SKM-1 (cell line): ENCODE measurements at regions not wholly inside any gene's neighbourhood (a gene's known extent, or its start where the extent isn't known, plus 50 kb on each side); places are given as distances from the start of the nearest gene placed in this dataset.

Source experiments
- DNase-seq: peaks from one replicate; lab custom pipeline; 2025; ENCODE audit not compliant: unreplicated experiment; lab: John Stamatoyannopoulos, UW

- DNase-seq = no peak
Measured at GRCh38 chr4:153034681-153035080, 98.6 kb downstream of the FHDC1 start.

- no peak for DNase-seq
Measured at GRCh38 chr4:153036931-153037482, 100.9 kb downstream of the FHDC1 start.

DNA sequence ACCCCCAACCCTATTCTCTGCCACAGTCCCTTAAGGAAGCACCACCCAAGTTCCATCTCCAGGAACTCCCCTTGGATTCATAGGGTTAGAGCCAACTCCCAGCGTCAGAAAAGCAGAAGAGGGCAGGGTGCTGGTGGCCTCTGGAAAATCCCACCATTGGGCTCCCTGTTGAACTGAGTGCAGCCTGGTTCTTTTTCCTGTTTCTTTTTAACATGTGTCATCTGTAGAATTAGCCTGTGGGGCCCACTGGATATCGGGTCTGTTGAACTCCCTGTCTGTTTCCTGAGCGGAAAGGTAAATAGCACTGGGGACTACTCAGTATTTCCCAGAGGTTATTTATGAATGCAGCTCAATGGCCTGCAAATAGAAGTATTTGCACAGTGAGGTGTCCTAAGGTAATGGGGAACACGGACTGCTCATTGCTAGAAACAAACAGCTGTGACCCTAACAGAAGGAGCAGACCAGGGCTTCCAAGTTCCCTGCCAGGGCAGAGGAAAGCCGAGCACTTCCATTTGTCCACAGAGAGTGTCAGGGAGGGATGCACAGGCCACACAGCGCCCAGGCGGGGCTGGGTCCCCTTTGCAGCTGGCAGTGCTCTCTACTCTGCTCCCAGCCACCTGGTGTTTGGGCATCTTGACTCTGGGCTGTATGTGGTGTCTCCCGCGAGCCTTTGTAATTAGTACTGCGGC is 102.6 kb downstream of the FHDC1 start:
- DNase-seq = no peak

DNA sequence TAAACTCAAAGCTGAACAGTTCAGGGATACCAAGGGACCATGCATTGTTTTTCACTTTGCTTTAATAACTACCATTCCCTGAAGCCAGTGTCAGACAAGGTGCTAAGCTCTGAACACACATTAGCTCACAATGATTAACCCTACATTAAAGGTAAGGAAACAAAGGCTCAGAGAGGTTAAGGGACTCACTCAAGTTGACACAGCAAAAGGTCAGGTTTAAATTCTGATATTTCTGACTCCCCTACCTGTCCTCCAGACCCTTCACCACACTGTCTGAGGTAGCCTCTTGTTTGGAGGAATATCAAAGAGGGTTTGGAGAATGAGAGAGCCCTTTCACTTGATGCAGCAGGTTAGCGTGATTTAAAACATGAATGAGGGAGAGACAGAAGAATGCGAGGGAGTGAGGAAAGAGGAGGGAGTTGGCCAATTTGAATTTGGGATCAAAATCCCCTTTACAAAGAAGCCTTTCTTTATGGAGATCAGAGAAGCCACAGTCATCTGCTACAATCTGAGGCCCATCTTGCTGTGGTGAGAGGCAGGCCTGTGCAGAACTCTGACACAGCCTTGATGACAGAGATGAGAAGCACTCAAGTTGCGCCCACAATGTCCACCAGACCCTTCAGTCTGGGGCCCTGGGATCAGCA is 103.5 kb downstream of the FHDC1 start:
- no peak for DNase-seq

- DNase-seq = no peak
Measured at GRCh38 chr4:153040677-153041076, 104.6 kb downstream of the FHDC1 start.

- DNase-seq = no peak
Measured at GRCh38 chr4:153044036-153044435, 107.9 kb downstream of the FHDC1 start.

DNA sequence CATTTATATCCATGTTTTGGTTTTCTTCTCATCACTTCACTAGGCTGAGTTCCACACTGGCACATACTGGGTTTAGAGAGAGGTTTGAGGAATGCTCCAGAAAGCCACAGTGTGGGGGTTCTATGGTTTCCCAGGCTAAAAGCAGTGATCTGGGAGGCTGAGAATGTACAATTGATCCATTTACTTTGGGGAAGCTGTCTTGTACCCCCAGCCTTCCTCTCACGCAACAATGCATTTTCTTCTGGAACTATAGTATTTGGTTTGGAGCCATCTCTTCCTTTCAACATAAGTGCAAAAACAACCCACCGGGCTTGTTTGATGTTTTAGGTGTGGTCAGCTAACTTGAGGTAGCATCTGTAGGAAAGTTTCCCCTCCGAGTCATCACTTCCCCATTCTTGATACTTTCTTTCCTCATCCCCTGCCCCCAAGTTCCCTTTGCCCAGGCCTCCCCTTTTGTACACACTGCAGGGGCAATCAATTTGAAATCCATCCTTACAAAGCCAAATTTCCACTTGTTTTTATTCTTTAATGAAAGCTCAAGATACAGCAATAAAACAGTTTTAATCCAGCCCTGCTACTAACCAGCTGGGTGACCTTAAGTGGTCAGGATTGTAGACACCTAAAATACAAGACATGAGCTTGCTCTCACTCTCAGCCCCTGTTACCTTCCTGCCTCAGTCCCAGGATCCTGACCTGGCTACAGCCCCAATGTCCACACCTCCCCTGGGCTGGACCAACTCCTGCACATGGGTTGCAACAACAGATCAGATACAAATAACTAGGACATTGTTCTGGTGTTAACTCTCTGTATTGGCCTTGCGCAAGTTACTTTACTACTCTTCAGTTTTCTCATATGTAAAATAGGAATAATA is 109.2 kb downstream of the FHDC1 start:
- peak; percentile 61 for DNase-seq

GRCh38 chr4:153058671-153059060 is 122.5 kb downstream of the FHDC1 start:
- no peak for DNase-seq

- no peak for DNase-seq
Measured at GRCh38 chr4:153060196-153060595, 124.1 kb downstream of the FHDC1 start.

- DNase-seq = no peak
Measured at GRCh38 chr4:153061971-153062370, 125.8 kb downstream of the FHDC1 start.

- no peak for DNase-seq
Measured at GRCh38 chr4:153062652-153063168, 126.6 kb downstream of the FHDC1 start.

DNA sequence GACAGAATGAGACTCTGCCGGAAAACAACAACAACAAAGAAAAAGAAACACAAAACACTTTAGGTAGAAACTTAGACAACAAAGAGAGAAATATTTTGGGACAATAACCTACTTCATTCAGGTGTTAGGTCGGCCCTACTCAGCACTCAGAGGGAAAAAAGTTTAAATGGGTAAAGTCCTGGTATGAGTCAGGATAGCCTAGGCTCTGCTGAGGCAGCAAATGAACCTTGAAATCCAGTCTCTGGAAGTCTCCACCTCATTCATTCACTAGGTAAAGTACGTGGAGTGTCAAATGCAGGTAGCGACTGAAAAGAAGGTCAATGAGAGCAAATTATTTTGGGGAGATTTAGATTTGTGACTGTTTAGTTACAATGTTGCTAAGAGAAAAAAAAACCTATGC is 127.4 kb downstream of the FHDC1 start:
- no peak for DNase-seq

DNA sequence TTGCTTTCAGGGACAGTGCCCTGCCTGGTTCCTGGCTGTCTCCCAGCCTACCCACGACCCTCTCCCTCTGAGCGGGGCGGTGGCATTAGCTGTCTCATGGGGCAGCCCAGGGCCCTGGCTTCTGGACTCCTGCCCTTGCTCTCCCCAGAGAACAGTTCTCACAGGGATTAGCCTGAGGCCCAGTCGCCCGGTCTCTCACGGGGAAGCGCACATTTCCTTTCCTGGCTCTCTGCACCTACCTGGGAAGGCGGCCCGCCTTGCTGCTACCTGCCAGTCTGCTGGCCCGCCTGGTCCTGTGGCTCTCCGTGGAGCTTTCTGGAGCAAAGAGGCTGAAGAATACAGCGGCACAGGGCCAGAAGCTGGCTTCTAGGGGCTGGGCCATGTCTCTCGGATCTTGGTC is 128.4 kb downstream of the FHDC1 start:
- no peak for DNase-seq

DNA sequence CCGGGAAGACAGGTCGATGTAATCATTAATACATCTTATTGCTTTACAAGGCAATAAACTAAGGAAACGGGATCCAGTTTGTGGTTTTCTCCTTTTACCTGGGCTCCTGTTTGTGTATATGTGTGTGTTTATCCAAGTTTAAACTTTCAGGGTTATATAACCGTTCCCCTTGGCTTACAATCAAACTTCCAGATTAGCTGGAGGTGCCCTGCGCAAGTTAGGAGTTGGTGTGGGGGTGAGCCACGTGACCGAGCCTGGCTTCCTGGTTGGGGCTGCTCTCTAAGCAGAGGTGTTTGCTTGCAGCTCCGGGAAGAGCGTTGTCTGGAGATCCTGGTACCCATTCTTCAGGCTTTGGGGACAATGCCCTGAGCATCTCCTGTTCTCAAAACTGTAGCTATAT is 129.2 kb downstream of the FHDC1 start:
- no peak for DNase-seq

GRCh38 chr4:153067376-153067775 is 131.3 kb downstream of the FHDC1 start:
- DNase-seq = no peak

- no peak for DNase-seq
Measured at GRCh38 chr4:153068751-153069150, 132.6 kb downstream of the FHDC1 start.

DNA sequence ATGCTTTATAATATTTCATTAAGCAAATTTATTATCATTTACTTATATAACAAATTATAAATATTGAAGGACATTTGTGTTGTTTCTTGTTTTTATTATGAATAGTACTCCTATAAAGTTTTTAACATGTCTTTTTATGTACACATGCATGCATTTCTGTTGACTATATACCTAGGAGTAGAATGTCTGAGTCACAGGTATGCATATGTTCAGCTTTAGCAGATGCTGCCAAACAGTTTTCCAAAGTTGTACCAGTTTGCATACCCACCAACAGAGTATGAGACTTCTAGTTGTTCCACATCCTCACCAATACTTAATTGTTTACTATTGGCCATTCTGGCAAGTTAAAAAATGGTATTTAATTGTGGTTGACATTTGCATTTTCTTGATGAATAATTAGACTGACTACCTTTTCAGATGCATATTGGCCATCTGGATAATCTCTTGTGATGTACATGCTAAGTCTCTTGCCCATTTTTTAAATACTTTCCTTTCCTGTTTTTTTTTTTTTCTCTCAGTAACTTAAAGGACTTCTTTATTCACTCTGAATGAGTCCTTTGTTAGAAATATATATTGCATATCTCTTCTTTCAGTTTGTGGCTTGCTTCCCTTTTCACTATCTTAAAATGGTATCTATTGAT is 132.2 kb upstream of the TRIM2 start:
- DNase-seq = no peak

GRCh38 chr4:153072661-153073060 is 131.6 kb upstream of the TRIM2 start:
- no peak for DNase-seq

GRCh38 chr4:153074486-153074885 is 129.8 kb upstream of the TRIM2 start:
- no peak for DNase-seq

- no peak for DNase-seq
Measured at GRCh38 chr4:153074936-153075630, 129.2 kb upstream of the TRIM2 start.
